ENCODE measurements at regions not wholly inside any gene's neighbourhood (a gene's known extent, or its start where the extent isn't known, plus 50 kb on each side); places are given as distances from the start of the nearest gene placed in this dataset.

DNA sequence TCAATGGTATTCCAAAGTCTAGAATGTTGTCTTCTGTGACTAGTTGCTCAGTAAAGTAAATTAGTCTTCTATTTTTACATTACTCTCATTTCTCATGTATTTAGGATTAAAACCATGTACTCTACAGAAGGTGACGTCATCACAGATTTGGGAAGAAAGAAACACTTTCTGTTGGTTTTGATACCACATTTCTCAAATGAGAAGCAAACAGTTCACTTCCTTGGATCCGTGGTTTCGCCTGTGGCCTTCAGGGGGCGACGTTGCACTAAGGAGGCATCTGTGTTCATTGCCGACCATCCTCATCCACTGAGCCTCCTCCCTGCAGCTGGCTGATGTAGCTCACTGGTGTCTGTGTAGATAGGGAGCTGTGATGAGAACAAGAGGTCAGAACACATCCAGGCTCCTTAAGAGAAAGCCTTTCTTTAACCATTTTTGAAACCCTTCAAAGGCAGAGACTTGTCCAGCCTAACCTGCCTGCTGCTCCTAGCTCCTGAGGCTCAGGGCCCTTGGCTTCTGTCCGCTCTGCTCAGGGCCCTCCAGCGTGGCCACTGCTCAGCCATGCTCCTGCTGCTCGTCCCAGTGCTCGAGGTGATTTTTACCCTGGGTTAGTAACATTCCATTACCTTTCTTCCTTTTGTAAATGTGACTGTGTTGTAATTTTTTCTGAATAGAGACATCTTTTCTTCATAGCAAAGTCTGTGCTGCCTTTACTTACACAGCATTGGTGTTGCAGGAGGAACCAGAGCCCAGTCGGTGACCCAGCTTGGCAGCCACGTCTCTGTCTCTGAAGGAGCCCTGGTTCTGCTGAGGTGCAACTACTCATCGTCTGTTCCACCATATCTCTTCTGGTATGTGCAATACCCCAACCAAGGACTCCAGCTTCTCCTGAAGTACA lies 220.6 kb upstream of the OR4E1 start:
- TF ChIP-seq POLR2A (IDR thresholded peaks at IDR 0.05) (no peak), CTCF (IDR thresholded peaks at IDR 0.05 in 4 of 5, conservative IDR thresholded peaks at IDR 0.05 in 1 of 5) (no peak)
